ENCODE measurements at regions not wholly inside any gene's neighbourhood (a gene's known extent, or its start where the extent isn't known, plus 50 kb on each side); places are given as distances from the start of the nearest gene placed in this dataset. TPM values are rescaled to one million over a fixed set of nuclear protein-coding genes. Genes with fewer than 3 reads are reported as not detected.

Small RNAs in the stretch of these regions (microRNA-seq; reads per million reads assigned to microRNA genes)
- gene MIR888 (not detected), gene MIR890 (not detected), gene MIR891A (not detected), gene MIR891B (not detected), gene MIR892A (not detected), gene MIR892B (not detected), gene MIR892C (not detected)

All from activated CD8-positive, alpha-beta T cell treated with anti-CD3 and anti-CD28 coated beads, Interleukin-2, amount 10 ng/mL, durations not matched to agents 7 days and 5 days (primary cell).